HG03439 (cell line): ENCODE measurements at regions not wholly inside any gene's neighbourhood (a gene's known extent, or its start where the extent isn't known, plus 50 kb on each side); places are given as distances from the start of the nearest gene placed in this dataset.

Experiments
- ATAC-seq: cut with Tn5 transposase; IDR thresholded peaks from one replicate; pipeline ENCODE4 v1.9.1; 2021; ENCODE audit warnings: mild to moderate bottlenecking, moderate library complexity; ENCODE audit not compliant: unreplicated experiment

- ATAC-seq, result no peak
These were observed 359.9 kb downstream of the CASP12 start for GRCh38 chr11:104538313-104538712.

- no peak for ATAC-seq
These were observed 364.0 kb downstream of the CASP12 start for GRCh38 chr11:104534278-104534677.

- ATAC-seq, result no peak
These were observed 366.4 kb downstream of the CASP12 start for GRCh38 chr11:104531894-104532293.

GRCh38 chr11:104531075-104531474 is 367.1 kb upstream of the PDGFD start:
- ATAC-seq, result no peak

- ATAC-seq, result no peak
These were observed 366.0 kb upstream of the PDGFD start for GRCh38 chr11:104529906-104530305.

GRCh38 chr11:104529213-104529612 is 365.3 kb upstream of the PDGFD start:
- ATAC-seq, result no peak

GRCh38 chr11:104526006-104526405 is 362.1 kb upstream of the PDGFD start:
- no peak for ATAC-seq

GRCh38 chr11:104525416-104525815 is 361.5 kb upstream of the PDGFD start:
- ATAC-seq, result no peak

- ATAC-seq, result no peak
These were observed 360.3 kb upstream of the PDGFD start for GRCh38 chr11:104524254-104524653.

GRCh38 chr11:104523611-104524010 is 359.7 kb upstream of the PDGFD start:
- no peak for ATAC-seq

GRCh38 chr11:104522650-104523049 is 358.7 kb upstream of the PDGFD start:
- no peak for ATAC-seq

GRCh38 chr11:104522123-104522522 is 358.2 kb upstream of the PDGFD start:
- ATAC-seq, result no peak

- no peak for ATAC-seq
These were observed 346.2 kb upstream of the PDGFD start for GRCh38 chr11:104510169-104510568.

- ATAC-seq, result no peak
These were observed 326.2 kb upstream of the PDGFD start for GRCh38 chr11:104490182-104490581.

GRCh38 chr11:104488561-104488960 is 324.6 kb upstream of the PDGFD start:
- no peak for ATAC-seq

- no peak for ATAC-seq
These were observed 323.3 kb upstream of the PDGFD start for GRCh38 chr11:104487046-104487806.

- ATAC-seq, result no peak
These were observed 321.0 kb upstream of the PDGFD start for GRCh38 chr11:104484804-104485554.

- ATAC-seq, result no peak
These were observed 313.0 kb upstream of the PDGFD start for GRCh38 chr11:104476898-104477297.

GRCh38 chr11:104476454-104476853 is 312.5 kb upstream of the PDGFD start:
- no peak for ATAC-seq

GRCh38 chr11:104467404-104467803 is 303.5 kb upstream of the PDGFD start:
- ATAC-seq, result no peak

- ATAC-seq, result no peak
These were observed 301.4 kb upstream of the PDGFD start for GRCh38 chr11:104465321-104465720.

GRCh38 chr11:104464691-104465090 is 300.7 kb upstream of the PDGFD start:
- no peak for ATAC-seq
